ENCODE measurements at regions not wholly inside any gene's neighbourhood (a gene's known extent, or its start where the extent isn't known, plus 50 kb on each side); places are given as distances from the start of the nearest gene placed in this dataset.

DNA sequence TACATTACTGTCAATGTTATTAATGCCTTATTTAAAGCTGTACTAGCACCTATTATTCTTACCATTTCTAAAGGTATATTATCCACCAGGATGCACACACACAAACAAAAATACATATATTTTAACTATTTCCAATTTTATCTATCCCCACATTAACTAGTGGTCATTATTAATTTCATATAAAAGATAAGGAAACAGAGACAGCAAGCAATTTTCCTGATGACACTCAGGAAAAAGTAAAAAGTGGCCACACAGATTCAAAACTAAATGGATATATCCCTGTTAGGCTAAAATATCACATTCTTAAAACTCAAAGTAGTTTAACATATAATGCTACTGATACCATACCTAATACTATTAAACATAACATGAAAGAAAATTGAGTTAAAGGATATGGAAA lies 534.1 kb downstream of the KCNT2 start:
- DNase-seq (ENCODE audit: low read depth), result no peak
- no peak for TF ChIP-seq CTCF (IDR thresholded peaks at IDR 0.05; ENCODE audit: control insufficient read depth, insufficient read depth, low read depth, low read length, missing control alignments)
- H3K4me3 ChIP-seq (ENCODE audit: control insufficient read depth, low read depth, low read length), result no peak overlapping the region

- no peak for DNase-seq (ENCODE audit: low read depth)
- TF ChIP-seq CTCF (IDR thresholded peaks at IDR 0.05; ENCODE audit: control insufficient read depth, insufficient read depth, low read depth, low read length, missing control alignments), result no peak
- H3K4me3 ChIP-seq (ENCODE audit: control insufficient read depth, low read depth, low read length), result no peak overlapping the region
Measured at GRCh38 chr1:196071447-196071846, 536.8 kb downstream of the KCNT2 start.

GRCh38 chr1:196070940-196071339 lies 537.3 kb downstream of the KCNT2 start:
- no peak for TF ChIP-seq CTCF (IDR thresholded peaks at IDR 0.05; ENCODE audit: control insufficient read depth, insufficient read depth, low read depth, low read length, missing control alignments)
- H3K4me3 ChIP-seq (ENCODE audit: control insufficient read depth, low read depth, low read length), result no peak overlapping the region
- DNase-seq (ENCODE audit: low read depth), result no peak

GRCh38 chr1:196063952-196064351 lies 544.3 kb downstream of the KCNT2 start:
- TF ChIP-seq CTCF (IDR thresholded peaks at IDR 0.05; ENCODE audit: control insufficient read depth, insufficient read depth, low read depth, low read length, missing control alignments), result no peak
- no peak for DNase-seq (ENCODE audit: low read depth)
- no peak overlapping the region for H3K4me3 ChIP-seq (ENCODE audit: control insufficient read depth, low read depth, low read length)

- no peak for TF ChIP-seq CTCF (IDR thresholded peaks at IDR 0.05; ENCODE audit: control insufficient read depth, insufficient read depth, low read depth, low read length, missing control alignments)
- H3K4me3 ChIP-seq (ENCODE audit: control insufficient read depth, low read depth, low read length), result no peak overlapping the region
- no peak for DNase-seq (ENCODE audit: low read depth)
Measured at GRCh38 chr1:196063294-196063693, 544.9 kb downstream of the KCNT2 start.

DNA sequence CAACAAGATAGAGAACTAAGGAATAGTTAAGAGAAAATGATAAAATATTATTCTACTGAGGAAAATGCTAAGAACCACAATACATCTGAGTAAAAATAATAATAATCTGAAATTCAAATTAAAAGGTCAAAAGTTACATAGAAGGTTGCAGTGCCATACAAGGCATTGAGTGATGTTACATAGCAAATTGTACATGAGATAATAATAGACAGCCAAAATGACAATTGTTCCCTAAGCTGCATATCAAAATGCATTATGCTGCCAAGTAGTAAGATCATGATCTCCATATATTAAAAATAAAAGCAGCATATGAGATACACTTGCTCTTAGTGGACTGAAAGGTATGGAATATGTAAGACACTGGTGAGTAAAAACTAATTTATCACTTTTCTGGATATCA lies 547.7 kb downstream of the KCNT2 start:
- H3K4me3 ChIP-seq (ENCODE audit: control insufficient read depth, low read depth, low read length), result no peak overlapping the region
- DNase-seq (ENCODE audit: low read depth), result no peak
- no peak for TF ChIP-seq CTCF (IDR thresholded peaks at IDR 0.05; ENCODE audit: control insufficient read depth, insufficient read depth, low read depth, low read length, missing control alignments)

GRCh38 chr1:196059210-196059609 lies 549.0 kb downstream of the KCNT2 start:
- DNase-seq (ENCODE audit: low read depth), result no peak
- TF ChIP-seq CTCF (IDR thresholded peaks at IDR 0.05; ENCODE audit: control insufficient read depth, insufficient read depth, low read depth, low read length, missing control alignments), result no peak
- no peak overlapping the region for H3K4me3 ChIP-seq (ENCODE audit: control insufficient read depth, low read depth, low read length)

All from AG09309 (cell line).